HepG2 (cell line): ENCODE measurements at regions not wholly inside any gene's neighbourhood (a gene's known extent, or its start where the extent isn't known, plus 50 kb on each side); places are given as distances from the start of the nearest gene placed in this dataset.

ENCODE experiments used
- ATAC-seq: fragments of 200-7000 bp; cut with Tn5 transposase; 3 replicates; pipeline ENCODE4 v1.9.1; 2020; ENCODE audit warnings: mild to moderate bottlenecking, moderate library complexity
- BruUV-seq: library from RNA; stranded (reverse); fragments of 400-500 nt; replicated peaks from 2 replicates; lab custom pipeline; 2021; lab: Mats Ljungman, UMichigan
- CTCF ChIA-PET: fragments of 300-600 bp; formaldehyde crosslinking; extraction: SDS; loops from one replicate; lab custom pipeline; 2021; ENCODE audit warnings: low total read pairs, inconsistent platforms, low intra/inter-chr PET ratio; lab: Yijun Ruan, JAX
- POLR2A ChIA-PET: fragments of 350-600 bp; sonication (Branson Sonifier 250); formaldehyde crosslinking; loops from one replicate; lab custom pipeline; 2020; ENCODE audit warnings: antibody characterized with exemption, inconsistent platforms; lab: Yijun Ruan, JAX
- DNase-seq: peaks from one replicate; pipeline ENCODE4 v3.0.0-alpha.2; 2015; ENCODE audit warnings: low spot score
- FAIRE-seq: peaks from 3 replicates; lab custom pipeline; 2011; peaks lifted over from hg19 to GRCh38; lab: Jason Lieb, UNC
- H2AFZ ChIP-seq: one replicate; pipeline ENCODE4 v1.6.1; 2011; ENCODE audit warnings: low read length, inconsistent platforms
- H3K27ac ChIP-seq: fragments of 300-600 bp; 3 replicates; pipeline ENCODE4 v1.8.0; 2011; ENCODE audit warnings: mixed run types, mild to moderate bottlenecking, mixed read lengths, low read length, inconsistent platforms; ENCODE audit not compliant: insufficient read depth; ENCODE audit errors: extremely low read length
- H3K27me3 ChIP-seq, 2 experiments: fragments of 200-600 bp in 1 of 2; 2 replicates in 1 of 2; 3 replicates in 1 of 2; pipeline versions ENCODE4 v1.6.0 to v1.8.0; 2011; ENCODE audit warnings: low read length in 2 of 2, mild to moderate bottlenecking in 2 of 2, moderate library complexity in 2 of 2, inconsistent platforms in 1 of 2; ENCODE audit not compliant: insufficient read depth in 2 of 2, control insufficient read depth in 1 of 2
- H3K36me3 ChIP-seq, 2 experiments: fragments of 200-600 bp in 1 of 2; replicated peaks in 1 of 2; 2 replicates in 1 of 2; 3 replicates in 1 of 2; pipeline versions ENCODE4 v1.5.1 to v1.8.0; 2011; ENCODE audit warnings: low read length in 2 of 2, inconsistent platforms in 1 of 2; ENCODE audit not compliant: insufficient read depth in 2 of 2, control insufficient read depth in 1 of 2
- H3K4me1 ChIP-seq: 2 replicates; pipeline ENCODE4 v1.5.1; 2012; ENCODE audit warnings: low read length, inconsistent platforms; ENCODE audit not compliant: insufficient read depth
- H3K4me2 ChIP-seq: 2 replicates; pipeline ENCODE4 v1.6.0; 2011; ENCODE audit warnings: low read depth, low read length, inconsistent platforms
- H3K4me3 ChIP-seq, 3 experiments: fragments of 200-600 bp in 1 of 3; sonication (generic), shearing (Covaris generic) in 1 of 3; replicated peaks in 1 of 3; 2 replicates each; pipeline ENCODE4 v1.5.1; 2011 to 2016; ENCODE audit warnings: low read length in 3 of 3, inconsistent platforms in 2 of 3, low read depth in 2 of 3, mild to moderate bottlenecking in 2 of 3, control low read depth in 1 of 3, mixed read lengths in 1 of 3; ENCODE audit not compliant: insufficient read depth in 1 of 3
- H3K79me2 ChIP-seq: one replicate; pipeline ENCODE4 v1.6.1; 2011; ENCODE audit warnings: low read length, inconsistent platforms; ENCODE audit not compliant: insufficient read depth
- H3K9ac ChIP-seq: 2 replicates; pipeline ENCODE4 v1.6.0; 2011; ENCODE audit warnings: mild to moderate bottlenecking, low read depth, low read length, inconsistent platforms; ENCODE audit not compliant: insufficient read depth
- H3K9me3 ChIP-seq: 2 replicates; pipeline ENCODE4 v1.5.1; 2012; ENCODE audit warnings: mild to moderate bottlenecking, low read length
- H4K20me1 ChIP-seq: 2 replicates; pipeline ENCODE4 v1.6.0; 2011; ENCODE audit warnings: inconsistent platforms, mild to moderate bottlenecking, low read length, moderate library complexity; ENCODE audit not compliant: insufficient read depth
- ARNT ChIP-seq: fragments of 450-650 bp; IDR thresholded peaks from 2 replicates; pipeline ENCODE4 v1.6.1; 2017
- DNMT1 ChIP-seq: sonication (generic); formaldehyde crosslinking; IDR thresholded peaks from 2 replicates; pipeline ENCODE4 v1.5.1; 2020; ENCODE audit warnings: mild to moderate bottlenecking, missing genetic modification reagents
- FOXP1 ChIP-seq, 2 experiments: fragments of 450-650 bp in 1 of 2; IDR thresholded peaks; 2 replicates each; pipeline ENCODE4 v1.6.1; 2017 to 2018; ENCODE audit warnings: antibody characterized with exemption in 1 of 2
- HDAC1 ChIP-seq: sonication (generic); formaldehyde crosslinking; IDR thresholded peaks from 2 replicates; pipeline ENCODE4 v1.5.1; 2020; ENCODE audit warnings: mild to moderate bottlenecking, missing genetic modification reagents
- NCOR1 ChIP-seq: fragments of 200-600 bp; sonication (generic); IDR thresholded peaks from 2 replicates; pipeline ENCODE4 v1.7.0; 2017; ENCODE audit warnings: antibody characterized with exemption, low read length, borderline replicate concordance
- ZBTB38 ChIP-seq: sonication (generic); formaldehyde crosslinking; IDR thresholded peaks from 2 replicates; pipeline ENCODE4 v1.5.1; 2020; ENCODE audit warnings: mild to moderate bottlenecking, missing genetic modification reagents
- ZFP36 ChIP-seq: fragments of 150-350 bp; IDR thresholded peaks from 2 replicates; pipeline ENCODE4 v1.6.1; 2018; ENCODE audit warnings: borderline replicate concordance, low read length, low read depth; ENCODE audit not compliant: partially characterized antibody
- ZNF367 ChIP-seq: sonication (generic); formaldehyde crosslinking; IDR thresholded peaks from 2 replicates; pipeline ENCODE4 v1.4.0; 2020; ENCODE audit warnings: missing genetic modification reagents, borderline replicate concordance
- ZNF484 ChIP-seq: sonication (generic); formaldehyde crosslinking; IDR thresholded peaks from 2 replicates; pipeline ENCODE4 v1.5.1; 2020; ENCODE audit warnings: mild to moderate bottlenecking, low read depth, missing genetic modification reagents, borderline replicate concordance
- ZNF567 ChIP-seq: sonication (generic); formaldehyde crosslinking; IDR thresholded peaks from 2 replicates; pipeline ENCODE4 v1.8.1; 2023; ENCODE audit warnings: mild to moderate bottlenecking, missing genetic modification reagents, borderline replicate concordance
- WGBS: methylation state at CpG from one replicate; pipeline ENCODE4 v1.1.6; 2017; ENCODE audit warnings: low lambda C conversion rate; 5-methylcytosine and 5-hydroxymethylcytosine counted together
- in situ Hi-C: cut with HindIII; loops from 2 replicates; pipeline ENCODE4 v1.10.0; 2017; ENCODE audit warnings: low pct_unique_long_range_greater_than_20kb; ENCODE audit not compliant: extremely low pct_ligation_motif_present
- intact Hi-C: fragments of 100-400 bp; cut with micrococcal nuclease; formaldehyde crosslinking; loops from one replicate; pipeline ENCODE4 v1.10.0; 2022; ENCODE audit not compliant: unreplicated experiment
- TF ChIP-seq, protein P1 (sequence below): sonication (generic); formaldehyde crosslinking; conservative IDR thresholded peaks from 2 replicates; pipeline ENCODE4 v1.4.0; 2020; ENCODE audit warnings: mild to moderate bottlenecking, missing genetic modification reagents, moderate library complexity
- TF ChIP-seq, protein P2 (sequence below): sonication (generic); formaldehyde crosslinking; IDR thresholded peaks from 2 replicates; pipeline ENCODE4 v1.8.0; 2023; ENCODE audit warnings: mild to moderate bottlenecking, missing genetic modification reagents
- TF ChIP-seq, protein P3 (sequence below): sonication (generic); formaldehyde crosslinking; IDR thresholded peaks from 2 replicates; pipeline ENCODE4 v1.4.0; 2020; ENCODE audit warnings: missing genetic modification reagents, borderline replicate concordance
- TF ChIP-seq, protein P4 (sequence below): sonication (generic); formaldehyde crosslinking; IDR thresholded peaks from 2 replicates; pipeline ENCODE4 v1.4.0; 2020; ENCODE audit warnings: mild to moderate bottlenecking, missing genetic modification reagents
- TF ChIP-seq, protein P5 (sequence below): sonication (generic); formaldehyde crosslinking; IDR thresholded peaks from 2 replicates; pipeline ENCODE4 v1.5.0; 2020; ENCODE audit warnings: missing genetic modification reagents

DNA sequence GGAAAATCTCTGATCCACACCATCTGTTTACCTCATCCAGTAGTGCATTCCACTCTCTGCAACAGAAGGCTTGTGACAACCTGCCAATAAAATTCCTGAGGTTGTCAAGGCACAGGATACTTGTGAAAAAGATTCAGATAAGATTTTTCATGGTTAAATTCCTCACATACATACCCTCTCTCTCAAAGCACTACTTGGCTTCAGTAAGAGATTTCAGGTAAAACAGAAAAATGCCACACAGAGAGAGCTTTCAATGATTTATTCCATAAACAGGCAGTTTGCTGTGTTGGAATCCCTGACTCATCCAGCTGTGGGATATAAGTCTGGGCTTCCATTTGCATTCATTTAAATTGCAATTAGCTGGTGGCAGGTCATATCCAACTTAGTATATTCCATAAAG is 99.7 kb upstream of the CAV2 start (continued):
- TF ChIP-seq, protein P1, sequence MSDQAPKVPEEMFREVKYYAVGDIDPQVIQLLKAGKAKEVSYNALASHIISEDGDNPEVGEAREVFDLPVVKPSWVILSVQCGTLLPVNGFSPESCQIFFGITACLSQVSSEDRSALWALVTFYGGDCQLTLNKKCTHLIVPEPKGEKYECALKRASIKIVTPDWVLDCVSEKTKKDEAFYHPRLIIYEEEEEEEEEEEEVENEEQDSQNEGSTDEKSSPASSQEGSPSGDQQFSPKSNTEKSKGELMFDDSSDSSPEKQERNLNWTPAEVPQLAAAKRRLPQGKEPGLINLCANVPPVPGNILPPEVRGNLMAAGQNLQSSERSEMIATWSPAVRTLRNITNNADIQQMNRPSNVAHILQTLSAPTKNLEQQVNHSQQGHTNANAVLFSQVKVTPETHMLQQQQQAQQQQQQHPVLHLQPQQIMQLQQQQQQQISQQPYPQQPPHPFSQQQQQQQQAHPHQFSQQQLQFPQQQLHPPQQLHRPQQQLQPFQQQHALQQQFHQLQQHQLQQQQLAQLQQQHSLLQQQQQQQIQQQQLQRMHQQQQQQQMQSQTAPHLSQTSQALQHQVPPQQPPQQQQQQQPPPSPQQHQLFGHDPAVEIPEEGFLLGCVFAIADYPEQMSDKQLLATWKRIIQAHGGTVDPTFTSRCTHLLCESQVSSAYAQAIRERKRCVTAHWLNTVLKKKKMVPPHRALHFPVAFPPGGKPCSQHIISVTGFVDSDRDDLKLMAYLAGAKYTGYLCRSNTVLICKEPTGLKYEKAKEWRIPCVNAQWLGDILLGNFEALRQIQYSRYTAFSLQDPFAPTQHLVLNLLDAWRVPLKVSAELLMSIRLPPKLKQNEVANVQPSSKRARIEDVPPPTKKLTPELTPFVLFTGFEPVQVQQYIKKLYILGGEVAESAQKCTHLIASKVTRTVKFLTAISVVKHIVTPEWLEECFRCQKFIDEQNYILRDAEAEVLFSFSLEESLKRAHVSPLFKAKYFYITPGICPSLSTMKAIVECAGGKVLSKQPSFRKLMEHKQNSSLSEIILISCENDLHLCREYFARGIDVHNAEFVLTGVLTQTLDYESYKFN (CRISPR knock-in tag): no peak
- no peak for TF ChIP-seq ARNT

DNA sequence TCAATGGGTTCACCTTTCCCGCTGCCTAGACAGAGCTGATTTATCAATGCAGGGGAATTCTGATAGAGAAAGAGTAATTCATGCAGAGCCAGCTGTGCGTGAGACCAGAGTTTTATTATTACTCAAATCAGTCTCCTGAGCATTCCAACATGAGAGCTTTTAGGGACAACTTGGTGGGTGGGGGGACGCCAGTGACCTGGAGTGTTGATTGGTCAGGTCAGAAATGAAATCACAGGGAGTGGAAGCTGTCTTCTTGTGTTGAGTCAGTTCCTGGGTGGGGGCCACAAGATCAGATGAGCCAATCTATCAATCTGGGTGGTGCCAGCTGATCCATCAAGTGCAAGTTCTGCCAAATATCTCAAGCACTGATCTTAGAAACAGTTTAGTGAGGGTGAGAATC is 99.0 kb upstream of the CAV2 start:
- FAIRE-seq (no peak), ATAC-seq (no peak), DNase-seq (no peak)
- in situ Hi-C loops (no loop called here), intact Hi-C loops (no loop called here)
- CTCF ChIA-PET: no interaction called here
- H4K20me1 ChIP-seq: no peaks in the 10 kb centered on the region
- POLR2A ChIA-PET: no interaction called here
- H3K36me3 ChIP-seq: no peaks in the 10 kb centered on the region
- no peaks in the 10 kb centered on the region for H3K27me3 ChIP-seq
- WGBS: 40% methylated on average over 2 of the region's 3 CpGs
- no peaks in the 10 kb centered on the region for H3K4me1 ChIP-seq
- H3K9ac ChIP-seq: no peak overlapping the region
- H3K4me2 ChIP-seq: no peak overlapping the region
- H3K27ac ChIP-seq: no peak overlapping the region
- no peaks in the 10 kb centered on the region for H3K79me2 ChIP-seq
- H3K4me3 ChIP-seq: no peak overlapping the region
- no peaks in the 10 kb centered on the region for H3K9me3 ChIP-seq
- H2AFZ ChIP-seq: no peak overlapping the region
- BruUV-seq: no TSS peak
- TF ChIP-seq ZBTB38 (CRISPR knock-in tag) (no peak), ZNF567 (CRISPR knock-in tag) (no peak), FOXP1 (IDR thresholded peaks at IDR 0.05) (no peak), FOXP1 (CRISPR knock-in tag; IDR thresholded peaks at IDR 0.05) (no peak), ZFP36 (no peak), ZNF367 (no peak), DNMT1 (CRISPR knock-in tag) (no peak), ZNF484 (CRISPR knock-in tag) (no peak), NCOR1 (no peak), HDAC1 (no peak)
- TF ChIP-seq, protein P2, sequence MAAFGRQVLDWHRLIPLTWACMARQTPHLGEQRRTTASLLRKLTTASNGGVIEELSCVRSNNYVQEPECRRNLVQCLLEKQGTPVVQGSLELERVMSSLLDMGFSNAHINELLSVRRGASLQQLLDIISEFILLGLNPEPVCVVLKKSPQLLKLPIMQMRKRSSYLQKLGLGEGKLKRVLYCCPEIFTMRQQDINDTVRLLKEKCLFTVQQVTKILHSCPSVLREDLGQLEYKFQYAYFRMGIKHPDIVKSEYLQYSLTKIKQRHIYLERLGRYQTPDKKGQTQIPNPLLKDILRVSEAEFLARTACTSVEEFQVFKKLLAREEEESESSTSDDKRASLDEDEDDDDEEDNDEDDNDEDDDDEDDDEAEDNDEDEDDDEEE: no peak
- TF ChIP-seq, protein P3, sequence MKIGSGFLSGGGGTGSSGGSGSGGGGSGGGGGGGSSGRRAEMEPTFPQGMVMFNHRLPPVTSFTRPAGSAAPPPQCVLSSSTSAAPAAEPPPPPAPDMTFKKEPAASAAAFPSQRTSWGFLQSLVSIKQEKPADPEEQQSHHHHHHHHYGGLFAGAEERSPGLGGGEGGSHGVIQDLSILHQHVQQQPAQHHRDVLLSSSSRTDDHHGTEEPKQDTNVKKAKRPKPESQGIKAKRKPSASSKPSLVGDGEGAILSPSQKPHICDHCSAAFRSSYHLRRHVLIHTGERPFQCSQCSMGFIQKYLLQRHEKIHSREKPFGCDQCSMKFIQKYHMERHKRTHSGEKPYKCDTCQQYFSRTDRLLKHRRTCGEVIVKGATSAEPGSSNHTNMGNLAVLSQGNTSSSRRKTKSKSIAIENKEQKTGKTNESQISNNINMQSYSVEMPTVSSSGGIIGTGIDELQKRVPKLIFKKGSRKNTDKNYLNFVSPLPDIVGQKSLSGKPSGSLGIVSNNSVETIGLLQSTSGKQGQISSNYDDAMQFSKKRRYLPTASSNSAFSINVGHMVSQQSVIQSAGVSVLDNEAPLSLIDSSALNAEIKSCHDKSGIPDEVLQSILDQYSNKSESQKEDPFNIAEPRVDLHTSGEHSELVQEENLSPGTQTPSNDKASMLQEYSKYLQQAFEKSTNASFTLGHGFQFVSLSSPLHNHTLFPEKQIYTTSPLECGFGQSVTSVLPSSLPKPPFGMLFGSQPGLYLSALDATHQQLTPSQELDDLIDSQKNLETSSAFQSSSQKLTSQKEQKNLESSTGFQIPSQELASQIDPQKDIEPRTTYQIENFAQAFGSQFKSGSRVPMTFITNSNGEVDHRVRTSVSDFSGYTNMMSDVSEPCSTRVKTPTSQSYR (CRISPR knock-in tag): no peak
- TF ChIP-seq, protein P4, sequence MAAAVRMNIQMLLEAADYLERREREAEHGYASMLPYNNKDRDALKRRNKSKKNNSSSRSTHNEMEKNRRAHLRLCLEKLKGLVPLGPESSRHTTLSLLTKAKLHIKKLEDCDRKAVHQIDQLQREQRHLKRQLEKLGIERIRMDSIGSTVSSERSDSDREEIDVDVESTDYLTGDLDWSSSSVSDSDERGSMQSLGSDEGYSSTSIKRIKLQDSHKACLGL (CRISPR knock-in tag): no peak
- TF ChIP-seq, protein P5, sequence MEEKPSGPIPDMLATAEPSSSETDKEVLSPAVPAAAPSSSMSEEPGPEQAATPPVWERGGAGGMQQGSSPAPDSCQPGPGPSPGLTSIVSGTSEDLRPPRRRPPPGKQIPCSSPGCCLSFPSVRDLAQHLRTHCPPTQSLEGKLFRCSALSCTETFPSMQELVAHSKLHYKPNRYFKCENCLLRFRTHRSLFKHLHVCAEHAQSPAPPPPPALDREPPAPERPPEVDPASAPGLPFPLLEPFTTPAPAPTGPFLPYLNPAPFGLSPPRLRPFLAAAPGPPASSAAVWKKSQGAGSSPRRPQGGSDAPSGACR (CRISPR knock-in tag): no peak
